HEK293 (cell line): ENCODE measurements at regions not wholly inside any gene's neighbourhood (a gene's known extent, or its start where the extent isn't known, plus 50 kb on each side); places are given as distances from the start of the nearest gene placed in this dataset.

Experiments used
- CTCF ChIP-seq: fragments of 450-650 bp; formaldehyde crosslinking; IDR thresholded peaks from 2 replicates; pipeline ENCODE4 v1.5.1; 2016; ENCODE audit warnings: missing biosample characterization, missing genetic modification characterization
- HOXA7 ChIP-seq: sonication (generic); formaldehyde crosslinking; IDR thresholded peaks from 2 replicates; pipeline ENCODE4 v1.8.1; 2022; ENCODE audit warnings: missing genetic modification reagents, borderline replicate concordance
- HOXD13 ChIP-seq: sonication (generic); formaldehyde crosslinking; IDR thresholded peaks from 2 replicates; pipeline ENCODE4 v1.8.0; 2022; ENCODE audit warnings: missing genetic modification reagents, borderline replicate concordance
- REST ChIP-seq: fragments of 450-650 bp; formaldehyde crosslinking; IDR thresholded peaks from 2 replicates; pipeline ENCODE4 v1.5.1; 2016; ENCODE audit warnings: missing biosample characterization, missing genetic modification characterization
- SALL2 ChIP-seq: fragments of 450-650 bp; formaldehyde crosslinking; IDR thresholded peaks from 2 replicates; pipeline ENCODE4 v1.5.0; 2017; ENCODE audit warnings: missing biosample characterization, mild to moderate bottlenecking, missing genetic modification characterization, borderline replicate concordance
- SCRT2 ChIP-seq: fragments of 450-650 bp; formaldehyde crosslinking; IDR thresholded peaks from 2 replicates; pipeline ENCODE4 v1.5.1; 2016; ENCODE audit warnings: missing biosample characterization, missing genetic modification characterization
- TCF7L2 ChIP-seq: IDR thresholded peaks from 2 replicates; pipeline ENCODE4 v1.6.1; 2011; ENCODE audit warnings: low read depth, mild to moderate bottlenecking, inconsistent platforms, low read length, moderate library complexity, borderline replicate concordance
- TSHZ1 ChIP-seq: fragments of 450-650 bp; formaldehyde crosslinking; IDR thresholded peaks from 2 replicates; pipeline ENCODE4 v1.5.1; 2016; ENCODE audit warnings: missing biosample characterization, missing genetic modification characterization, borderline replicate concordance
- ZBTB10 ChIP-seq: fragments of 450-650 bp; formaldehyde crosslinking; IDR thresholded peaks from 2 replicates; pipeline ENCODE4 v1.5.1; 2016; ENCODE audit warnings: missing biosample characterization, missing genetic modification characterization
- ZNF175 ChIP-seq: fragments of 450-650 bp; formaldehyde crosslinking; IDR thresholded peaks from 2 replicates; pipeline ENCODE4 v1.5.1; 2016; ENCODE audit warnings: missing biosample characterization, missing genetic modification characterization
- ZNF26 ChIP-seq: fragments of 450-650 bp; formaldehyde crosslinking; IDR thresholded peaks from 2 replicates; pipeline ENCODE4 v1.5.1; 2016; ENCODE audit warnings: missing biosample characterization, missing genetic modification characterization
- ZNF423 ChIP-seq: fragments of 450-650 bp; formaldehyde crosslinking; IDR thresholded peaks from 2 replicates; pipeline ENCODE4 v1.5.1; 2016; ENCODE audit warnings: missing biosample characterization, missing genetic modification characterization
- ZNF660 ChIP-seq: fragments of 450-650 bp; IDR thresholded peaks from 2 replicates; pipeline ENCODE4 v1.5.1; 2018; ENCODE audit warnings: missing biosample characterization, mild to moderate bottlenecking, missing genetic modification characterization

GRCh38 chrX:67050760-67051159 lies 411.9 kb upstream of the EDA2R start:
- no peak for TF ChIP-seq CTCF (tag by site-specific recombination)
- TF ChIP-seq HOXA7 (CRISPR knock-in tag), result no peak
- TF ChIP-seq HOXD13 (CRISPR knock-in tag), result no peak
- TF ChIP-seq ZNF175 (tag by site-specific recombination), result no peak
- TF ChIP-seq SALL2 (tag by site-specific recombination), result no peak
- TF ChIP-seq ZNF660, result no peak
- TF ChIP-seq ZNF423 (tag by site-specific recombination), result no peak
- TF ChIP-seq TCF7L2, result no peak
- TF ChIP-seq TSHZ1 (tag by site-specific recombination), result no peak
- TF ChIP-seq ZBTB10 (tag by site-specific recombination), result no peak
- no peak for TF ChIP-seq REST (tag by site-specific recombination)
- TF ChIP-seq SCRT2 (tag by site-specific recombination), result no peak
- TF ChIP-seq ZNF26 (tag by site-specific recombination), result no peak
